ENCODE measurements at regions not wholly inside any gene's neighbourhood (a gene's known extent, or its start where the extent isn't known, plus 50 kb on each side); places are given as distances from the start of the nearest gene placed in this dataset.
"Not testable (repeated sequence)": the region's sequence is repeated elsewhere in the genome, so short reads cannot be mapped to it uniquely, and the experiment has no call there.

DNA sequence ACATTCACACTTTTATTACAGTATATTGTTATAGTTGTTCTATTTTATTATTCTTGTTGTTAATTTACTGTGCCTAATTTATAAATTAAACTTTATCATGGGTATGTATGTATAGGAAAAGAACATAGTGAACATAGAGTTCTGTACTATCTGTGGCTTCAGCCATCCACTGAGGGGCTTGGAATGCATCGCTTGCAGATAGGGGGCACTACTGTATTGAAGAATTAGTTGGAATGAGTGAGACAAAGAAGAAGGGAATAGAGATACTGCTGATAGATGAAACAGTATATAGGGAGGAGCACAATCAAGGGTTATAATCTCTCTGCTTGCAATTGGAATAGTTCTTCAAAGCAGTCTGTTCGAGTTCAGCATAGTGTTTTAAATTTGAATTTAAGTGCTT lies 432.2 kb downstream of the RAB38 start:
- DNase-seq: no peak

DNA sequence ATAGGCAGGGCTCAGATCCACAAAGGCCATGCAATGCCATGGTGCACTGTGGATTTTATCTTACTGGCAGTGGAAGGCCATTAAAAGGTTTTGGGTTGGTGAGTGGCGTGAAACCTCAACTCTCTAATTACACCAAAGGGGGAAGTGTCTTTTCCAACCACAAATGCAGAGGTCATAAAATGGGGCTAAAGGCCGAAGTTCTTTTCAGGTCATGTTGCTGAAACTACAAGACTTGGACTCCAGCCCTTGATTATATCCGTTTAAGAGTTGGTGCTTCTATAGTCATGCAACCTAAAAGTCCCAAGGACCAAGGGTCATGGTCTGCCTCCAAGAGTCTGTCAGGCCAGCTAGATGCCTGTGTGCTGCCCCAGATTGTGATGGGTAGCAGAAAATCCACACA lies 434.3 kb downstream of the RAB38 start:
- DNase-seq: no peak

DNA sequence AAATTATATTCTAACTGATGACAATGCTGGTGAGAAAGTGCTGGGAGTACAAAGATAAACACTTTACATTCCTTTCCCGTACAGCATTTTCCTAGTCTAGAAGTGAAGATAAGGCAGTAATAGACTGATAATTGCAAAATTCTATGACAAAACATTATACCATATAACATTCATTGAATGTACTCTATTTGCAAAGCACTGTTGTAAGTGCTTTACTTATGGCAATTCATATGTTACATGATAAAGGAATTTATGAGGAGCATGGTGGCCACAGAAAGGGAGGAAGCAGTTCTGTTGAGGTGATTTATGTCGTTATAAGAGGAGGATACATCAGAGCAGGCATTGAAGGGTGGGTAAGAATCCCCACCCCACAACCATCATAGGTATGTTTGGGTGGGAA lies 434.8 kb downstream of the RAB38 start:
- no peak for DNase-seq

DNA sequence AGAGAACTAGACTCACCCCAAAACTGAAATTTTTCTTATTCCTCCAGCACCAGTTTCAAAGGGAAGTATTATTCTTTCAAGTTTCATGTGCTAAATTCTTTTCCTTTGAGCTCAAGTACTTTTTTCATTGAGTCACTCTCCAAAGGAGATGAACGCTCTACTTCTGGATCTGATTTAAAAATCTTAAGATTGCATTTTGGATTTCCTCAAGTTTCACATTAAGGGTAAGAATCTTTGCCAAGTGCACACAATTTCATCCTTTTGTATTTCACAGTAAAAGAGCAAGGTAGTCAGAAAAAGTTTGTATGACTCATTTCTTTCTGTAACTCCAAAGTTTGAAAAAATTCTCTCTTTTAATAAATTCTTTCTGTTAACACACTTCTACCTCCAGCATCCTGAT lies 435.5 kb downstream of the RAB38 start:
- no peak for DNase-seq

DNA sequence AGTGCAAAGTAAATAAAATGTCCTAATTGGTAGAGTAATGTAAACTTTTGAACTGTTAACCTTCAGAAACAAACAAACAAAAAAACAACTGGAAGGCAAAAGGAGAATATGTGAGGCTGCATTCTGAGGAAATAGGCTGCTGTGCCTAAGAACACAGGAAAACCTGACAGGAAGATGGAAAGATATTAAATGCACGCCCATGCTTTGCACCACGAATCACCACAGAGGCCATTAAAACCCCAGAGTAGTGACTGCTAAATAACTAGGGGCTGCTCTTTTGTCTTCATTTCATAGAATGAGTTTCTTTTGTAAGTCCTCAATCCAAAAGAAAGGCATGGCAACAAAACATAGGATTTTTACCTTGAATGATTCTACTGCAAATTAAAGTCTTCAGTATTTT lies 436.0 kb downstream of the RAB38 start:
- DNase-seq: no peak

DNA sequence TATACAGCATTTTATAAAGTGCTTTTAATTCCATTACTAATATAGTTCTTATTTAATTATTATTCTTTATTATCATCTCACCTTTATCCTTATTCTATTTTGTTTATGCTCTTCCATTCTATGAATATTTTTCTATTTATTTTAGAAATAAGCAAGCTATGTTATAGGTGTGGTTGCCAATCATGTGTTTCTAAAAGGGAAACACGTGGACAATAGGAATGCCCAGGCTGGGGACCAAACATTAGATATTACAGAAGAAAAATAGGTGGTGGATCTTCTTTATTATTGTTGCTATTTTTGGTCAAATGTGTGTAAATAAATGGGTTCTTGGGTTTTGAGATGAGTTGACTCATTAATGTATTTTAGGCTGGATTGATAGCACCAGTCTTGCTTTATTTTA lies 438.3 kb downstream of the RAB38 start:
- no peak for DNase-seq

DNA sequence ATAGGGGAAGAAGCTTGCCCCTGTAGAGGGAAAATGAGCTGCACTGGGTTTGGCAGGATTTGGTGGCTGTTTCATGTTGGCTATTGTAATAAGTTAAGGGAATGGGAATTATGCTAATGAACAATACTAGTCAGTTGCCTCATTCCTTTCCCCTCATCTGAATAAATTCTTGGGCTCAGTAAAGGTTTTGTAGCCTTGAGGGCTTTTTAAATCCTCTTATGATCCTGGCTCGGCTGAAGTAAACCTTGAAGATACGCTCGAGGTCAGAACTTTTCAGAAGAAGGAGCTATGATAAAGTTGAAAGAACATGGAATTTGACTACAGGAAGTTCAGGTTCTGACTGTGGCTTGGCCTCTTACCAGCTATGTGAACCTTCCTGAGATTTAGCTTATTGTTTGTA lies 448.7 kb downstream of the RAB38 start:
- no peak for DNase-seq

DNA sequence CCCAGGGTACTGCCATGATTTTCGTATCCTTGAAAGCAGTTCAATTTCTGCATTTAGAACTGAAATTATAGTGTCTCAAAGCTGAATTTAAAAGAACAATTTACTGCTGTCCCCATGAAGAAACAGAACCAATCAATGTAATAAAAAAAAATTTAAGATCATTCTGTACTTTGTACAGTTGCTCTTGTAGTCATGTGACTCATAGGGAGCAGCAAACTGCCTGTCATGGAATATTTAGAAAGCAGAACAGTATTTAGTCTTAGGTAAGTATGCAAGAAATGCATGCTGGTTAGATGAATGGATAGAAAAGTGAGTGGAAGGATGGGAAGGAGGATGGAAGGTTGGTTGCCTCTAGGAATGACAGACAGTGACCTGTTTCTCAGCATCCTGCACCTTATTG lies 450.9 kb downstream of the RAB38 start:
- DNase-seq: no peak

DNA sequence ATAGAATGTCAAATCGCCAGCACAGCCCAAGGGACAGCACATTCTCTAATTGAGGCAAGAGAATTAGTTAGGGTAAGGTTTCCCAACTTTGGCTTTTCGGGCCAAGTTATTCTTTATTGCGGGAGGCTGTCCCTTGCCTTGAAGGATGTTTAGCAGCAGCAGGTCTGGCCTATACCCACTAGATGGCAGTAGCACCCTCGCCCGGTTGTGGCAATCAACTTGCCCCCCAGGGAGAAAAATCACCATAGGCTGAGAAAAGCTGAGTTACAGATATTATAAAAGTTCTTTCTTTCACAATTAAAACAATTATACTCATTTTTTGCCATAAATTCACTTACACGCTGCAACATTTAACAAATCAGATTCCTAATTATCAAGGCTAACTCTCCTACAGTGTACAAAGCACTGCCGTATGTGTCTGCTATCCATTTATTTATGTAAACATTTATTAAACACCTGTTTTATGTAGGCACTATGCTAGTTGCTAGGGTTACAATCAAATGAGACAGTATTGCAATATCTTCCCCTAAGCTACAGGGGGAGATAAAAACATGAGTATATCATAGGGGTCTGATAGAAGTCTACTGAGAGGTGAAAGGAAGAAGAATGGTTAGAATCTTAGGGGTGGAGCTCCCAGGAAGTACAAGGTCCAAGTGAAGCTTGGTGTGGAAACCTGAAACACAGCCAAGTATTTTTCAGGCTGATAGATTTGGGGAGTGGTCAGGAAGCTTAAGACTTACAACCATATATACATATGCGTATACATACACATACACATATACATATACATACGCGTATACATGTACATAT lies 452.3 kb downstream of the RAB38 start:
- DNase-seq: no peak

DNA sequence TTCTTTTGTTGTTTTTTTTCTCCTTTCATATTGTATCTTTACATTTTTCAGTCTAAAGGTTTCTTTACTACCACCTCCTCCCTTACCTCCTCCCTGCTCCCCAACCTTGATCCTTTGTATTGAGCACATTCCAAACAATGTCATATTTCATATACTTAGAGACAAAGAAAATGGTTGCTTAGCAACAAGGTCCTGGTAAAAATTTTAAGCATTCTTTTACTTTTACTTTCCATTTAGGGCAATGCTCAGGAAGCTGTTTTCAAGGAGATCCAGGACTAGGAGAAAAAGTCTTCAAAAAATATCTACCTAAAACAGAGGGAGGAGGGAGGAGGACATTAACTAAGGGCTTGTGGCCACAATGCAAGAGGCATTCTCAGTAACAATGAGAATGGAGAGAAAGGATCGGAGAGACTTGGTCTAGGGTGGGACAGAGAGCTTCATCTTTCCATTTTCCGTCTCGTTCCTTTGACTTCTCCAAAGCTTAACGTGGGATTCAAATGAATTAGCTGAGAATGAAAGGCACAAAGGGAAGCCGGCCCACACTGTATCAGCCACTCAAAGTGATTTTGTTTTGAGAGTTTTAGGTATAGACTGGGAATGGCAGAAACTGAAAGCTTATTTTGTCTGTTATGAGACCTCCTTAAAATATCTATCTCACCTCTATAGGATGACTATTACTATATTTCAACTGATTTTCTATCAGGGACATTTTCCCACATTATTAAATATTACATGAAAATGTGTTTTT lies 455.7 kb downstream of the RAB38 start:
- no peak for DNase-seq

DNA sequence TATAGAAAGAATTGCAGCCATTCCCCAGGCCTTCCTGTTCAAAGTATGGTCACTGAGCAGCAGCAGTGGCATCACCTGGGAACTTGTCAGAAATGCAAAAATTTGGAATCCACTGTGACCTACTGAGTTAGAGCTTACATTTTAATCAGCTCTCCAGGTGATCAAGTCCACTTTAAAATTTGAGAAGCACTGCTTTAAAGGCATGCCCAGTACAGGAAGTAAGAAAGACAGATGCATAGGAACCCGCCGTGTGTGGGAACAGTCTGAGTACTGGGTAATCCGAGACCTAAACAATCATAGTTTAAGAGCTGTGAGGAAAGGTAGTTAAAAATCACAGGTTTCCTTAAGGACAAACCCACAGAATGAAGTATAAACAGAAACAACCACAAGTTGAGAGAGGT lies 462.4 kb downstream of the RAB38 start:
- DNase-seq: no peak

DNA sequence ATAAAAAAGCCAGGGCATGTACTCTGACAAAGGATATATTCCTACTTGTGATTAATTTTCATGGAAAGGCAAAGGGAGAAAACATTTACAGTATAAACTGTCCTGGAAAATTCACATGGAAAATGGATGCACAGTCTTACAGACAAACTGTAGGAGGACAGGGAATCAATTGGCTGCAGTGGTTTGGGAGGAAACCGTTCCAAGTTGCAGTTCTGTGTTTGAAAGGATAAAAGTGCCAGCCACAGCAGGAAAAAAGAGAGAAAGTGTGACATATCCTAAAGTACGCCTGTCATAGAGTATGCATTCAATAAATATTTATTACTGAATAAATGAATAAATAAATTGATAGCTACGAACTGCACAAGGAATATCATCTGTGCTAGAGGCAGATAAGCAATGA lies 462.9 kb downstream of the RAB38 start:
- DNase-seq: no peak

DNA sequence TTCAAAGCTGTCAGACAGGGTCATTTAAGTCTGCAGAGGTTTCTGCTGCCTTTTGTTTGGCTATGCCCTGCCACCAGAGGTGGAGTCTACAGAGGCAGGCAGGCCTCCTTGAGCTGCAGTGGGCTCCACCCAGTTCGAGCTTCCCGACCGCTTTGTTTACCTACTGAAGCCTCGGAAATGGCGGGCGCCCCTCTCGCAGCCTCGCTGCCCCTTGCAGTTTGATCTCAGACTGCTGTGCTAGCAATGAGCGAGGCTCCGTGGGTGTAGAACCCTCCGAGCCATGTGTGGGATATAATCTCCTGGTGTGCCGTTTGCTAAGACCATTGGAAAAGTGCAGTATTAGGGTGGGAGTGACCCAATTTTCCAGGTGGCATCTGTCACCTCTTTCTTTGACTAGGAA lies 471.7 kb downstream of the RAB38 start:
- DNase-seq: not testable (repeated sequence)

DNA sequence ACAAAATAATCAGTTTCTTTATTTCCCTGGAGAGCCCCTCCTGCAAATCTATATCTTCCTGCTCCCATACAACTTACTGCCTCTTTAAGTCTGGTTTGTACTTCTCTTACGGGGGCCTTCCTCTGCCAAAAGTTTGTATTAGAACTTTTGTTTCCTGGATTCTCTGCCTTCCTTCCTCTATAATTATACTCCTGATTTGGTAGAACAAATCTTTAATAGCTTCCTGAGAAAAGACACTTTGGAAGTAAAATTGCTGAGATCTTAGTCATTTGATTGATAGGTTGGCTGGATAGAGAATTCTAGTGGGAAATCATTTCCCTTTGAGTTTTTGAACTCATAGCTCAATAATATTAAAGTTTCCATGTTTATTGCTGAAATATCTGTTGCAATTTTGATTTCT lies 499.2 kb downstream of the RAB38 start:
- no peak for DNase-seq

DNA sequence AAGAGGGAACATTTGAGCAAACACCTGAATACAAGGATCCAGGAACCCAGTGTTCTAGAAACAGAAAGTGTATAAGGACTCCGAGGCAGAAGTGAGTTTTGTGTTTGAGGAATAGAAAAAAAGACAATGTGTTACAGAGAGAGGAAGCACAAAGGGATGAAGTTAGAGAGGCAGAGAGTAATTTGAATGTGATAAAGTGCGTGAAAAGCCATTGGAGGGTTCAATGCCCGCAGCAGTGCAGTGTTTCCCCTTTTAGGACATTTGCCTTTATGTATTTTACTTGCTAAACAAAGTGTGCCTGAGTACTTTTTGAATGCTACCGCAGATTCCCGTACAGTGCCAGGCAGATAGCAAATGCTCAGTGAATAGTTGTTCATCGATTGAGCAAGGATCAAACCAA lies 508.5 kb downstream of the RAB38 start:
- no peak for DNase-seq

DNA sequence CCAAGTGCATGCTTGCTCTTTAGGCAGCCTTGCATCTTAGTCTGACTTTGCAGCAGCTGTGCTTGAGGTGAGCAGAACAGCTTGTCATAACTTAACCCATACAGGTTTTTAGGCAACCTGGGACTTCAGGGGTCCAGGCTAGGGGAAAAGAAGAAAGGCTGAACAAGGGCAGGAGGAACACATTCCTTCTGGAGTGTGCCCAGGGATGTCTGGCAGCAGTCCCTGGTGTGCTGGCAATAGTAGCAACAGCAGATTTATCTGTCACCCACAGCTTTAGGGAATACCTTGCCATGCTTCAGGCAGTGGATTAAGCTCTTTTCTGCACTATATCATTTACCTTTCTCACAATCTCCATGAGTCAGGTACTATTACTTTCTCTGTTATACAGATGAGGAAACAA lies 513.0 kb downstream of the RAB38 start:
- no peak for DNase-seq

DNA sequence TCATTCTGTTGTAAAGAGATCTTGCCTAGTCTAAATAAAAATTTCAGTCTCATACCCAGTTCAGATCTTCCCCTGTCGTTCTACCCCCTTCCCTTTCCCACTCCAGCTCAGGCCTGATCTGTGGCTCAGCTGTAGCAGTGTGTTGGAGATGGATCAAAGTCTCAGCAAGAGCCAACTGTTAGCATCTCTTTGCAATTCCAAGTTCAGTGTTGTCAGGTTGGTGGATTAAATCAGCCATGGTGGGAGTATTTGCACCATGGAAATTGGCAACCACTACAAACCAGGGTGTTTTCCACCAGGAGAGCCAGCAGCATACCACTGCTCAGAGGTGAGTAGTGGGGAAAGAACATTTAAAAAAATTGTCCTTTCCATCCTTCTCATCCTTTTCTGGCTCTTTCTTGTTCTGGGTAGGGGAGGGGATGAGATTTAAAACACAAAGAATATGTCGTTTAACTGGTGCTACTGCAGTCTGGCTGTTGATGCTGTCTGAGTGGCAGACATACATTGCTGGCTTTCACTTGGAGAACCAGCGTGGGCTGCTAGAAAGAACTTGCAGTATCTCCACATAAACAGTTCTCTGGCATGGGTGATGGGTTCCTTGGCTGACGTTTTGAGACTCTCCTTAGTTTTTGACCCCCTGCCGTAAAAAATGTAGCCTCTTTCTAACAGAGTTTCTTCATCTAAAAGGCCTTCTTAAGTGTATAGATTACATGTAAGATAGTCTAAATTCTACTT lies 514.1 kb downstream of the RAB38 start:
- DNase-seq: no peak

DNA sequence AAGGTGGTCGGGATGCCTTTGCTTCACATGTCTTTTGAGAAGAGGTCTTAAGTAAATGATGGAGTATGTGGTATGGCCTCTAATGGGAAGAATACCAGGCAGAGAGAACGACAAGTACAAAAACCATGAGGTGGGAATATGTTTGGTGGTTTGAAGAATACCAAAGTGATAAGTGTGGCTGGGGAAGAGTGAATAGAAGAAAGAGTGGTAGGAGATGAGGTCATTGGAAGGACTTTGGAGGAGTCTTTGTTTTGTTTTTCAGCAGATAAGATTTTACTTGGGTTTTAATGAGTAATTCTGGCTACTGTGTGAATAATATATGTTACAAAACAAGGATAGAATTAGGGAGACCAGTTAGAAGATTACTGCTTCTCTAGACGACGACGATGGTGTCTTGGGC lies 515.4 kb downstream of the RAB38 start:
- no peak for DNase-seq

DNA sequence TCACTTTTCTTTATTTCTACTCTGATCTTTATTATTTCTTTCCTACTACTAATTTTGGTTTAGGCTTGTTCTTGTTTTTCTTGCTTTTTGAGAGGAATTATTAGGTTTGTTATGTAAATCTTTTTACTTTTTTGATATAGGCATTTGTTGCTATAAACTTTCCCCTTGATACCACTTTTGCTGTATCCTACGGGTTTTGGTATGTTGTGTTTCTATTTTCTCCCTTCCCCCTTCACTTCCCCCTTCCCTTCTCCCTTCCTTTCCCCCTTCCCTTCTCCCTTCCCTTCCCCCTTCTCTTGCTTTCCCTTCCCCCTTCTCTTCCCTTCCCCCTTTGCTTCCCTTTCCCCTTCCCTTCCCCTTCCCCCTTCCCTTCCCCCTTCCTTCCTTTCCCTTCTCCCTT lies 529.6 kb downstream of the RAB38 start:
- DNase-seq: no peak

DNA sequence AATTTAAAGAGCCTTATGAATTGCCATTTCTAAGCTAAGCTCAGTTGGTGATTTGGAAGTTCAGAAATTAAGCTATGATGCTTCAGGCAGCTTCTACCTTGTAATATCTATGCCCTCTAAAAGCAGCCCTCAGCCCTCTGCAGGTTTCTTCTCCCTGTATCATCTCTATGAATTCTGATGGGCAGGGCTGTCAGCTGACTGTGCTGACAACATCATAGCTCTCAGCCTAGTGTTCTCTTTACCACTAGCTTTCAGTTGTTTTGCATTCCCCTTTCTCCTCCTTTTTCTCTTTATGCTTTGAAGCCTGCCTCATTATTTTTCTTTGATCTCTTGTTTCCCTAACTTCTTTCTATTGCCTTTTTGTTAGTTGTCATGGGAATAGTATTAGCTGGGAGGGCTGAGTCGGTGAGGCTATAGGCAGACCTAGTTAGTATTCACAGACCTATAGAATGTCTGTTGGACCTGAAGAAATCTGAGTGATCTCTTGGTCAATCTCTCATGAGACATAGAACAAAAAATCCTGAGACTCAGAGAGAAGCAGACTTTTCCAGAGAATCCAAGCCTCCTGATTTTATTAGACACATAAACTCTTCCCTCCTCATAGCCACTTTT lies 535.4 kb downstream of the RAB38 start:
- no peak for DNase-seq

DNA sequence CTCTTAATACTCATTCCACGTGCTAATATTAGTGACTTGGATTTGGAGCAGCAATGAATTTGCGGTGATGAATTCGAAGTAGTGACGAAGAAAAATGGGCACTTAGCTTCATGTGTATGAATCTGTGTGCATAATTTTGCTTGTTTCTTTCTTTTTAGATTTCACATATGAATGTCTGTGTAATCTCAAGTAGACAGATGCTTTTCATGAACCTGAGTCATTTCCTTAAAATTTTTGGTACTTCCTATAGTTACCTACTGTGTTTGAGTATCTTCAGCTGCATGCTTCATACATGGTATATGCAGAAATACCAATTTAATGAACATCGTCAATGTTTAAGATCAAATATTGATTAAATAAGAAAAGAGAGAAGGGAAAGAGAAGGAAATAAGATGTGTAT lies 540.2 kb downstream of the RAB38 start:
- DNase-seq: no peak

DNA sequence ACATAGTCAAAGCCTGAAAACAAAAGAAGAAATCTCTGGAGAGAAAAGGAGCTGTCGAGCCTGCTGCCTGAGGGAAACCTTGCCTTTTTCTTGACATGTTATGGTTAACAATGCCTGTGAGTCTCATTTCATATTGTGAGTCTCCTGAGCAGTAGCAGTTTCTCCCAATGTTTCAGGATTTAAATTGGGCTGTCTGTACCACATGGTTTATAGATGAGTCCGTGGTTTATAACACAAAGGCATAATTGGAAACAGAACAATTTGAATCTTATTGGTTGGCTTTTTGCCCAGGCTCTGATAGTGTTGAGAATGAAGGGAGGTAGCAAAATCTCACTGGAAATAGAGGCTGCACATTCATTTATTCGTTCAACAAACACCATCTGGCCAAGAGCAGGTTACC lies 540.9 kb downstream of the RAB38 start:
- DNase-seq: no peak

DNA sequence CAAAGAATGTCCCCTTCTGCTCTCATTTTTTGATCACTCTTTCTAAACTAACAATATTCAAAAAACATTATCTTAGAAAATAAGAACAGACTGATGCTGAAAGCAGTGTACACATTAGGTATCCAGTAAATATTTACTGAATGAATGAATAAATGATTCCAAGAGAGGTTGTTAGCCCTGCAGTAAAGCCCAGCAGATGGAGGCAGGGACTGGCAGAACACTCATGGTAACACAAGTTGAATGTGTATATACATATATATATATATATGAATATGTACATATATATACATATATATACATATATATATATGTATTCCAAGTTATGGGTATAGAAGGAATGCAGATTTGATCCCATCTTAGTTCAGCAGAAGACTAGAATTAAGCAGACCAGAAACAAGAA lies 546.3 kb downstream of the RAB38 start:
- no peak for DNase-seq

Measured in activated T-cell treated with anti-CD3 and anti-CD28 coated beads, Interleukin-2, amount 50 U/mL, for 1 hour (primary cell).